Suppressor macrophage treated with lipopolysaccharide for 4 hours (primary cell): ENCODE measurements at regions not wholly inside any gene's neighbourhood (a gene's known extent, or its start where the extent isn't known, plus 50 kb on each side); places are given as distances from the start of the nearest gene placed in this dataset.

Experiments used
- DNase-seq: peaks from one replicate; pipeline ENCODE4 v3.0.0-alpha.2; 2020

- peak; percentile 53 for DNase-seq
Observed at GRCh38 chr2:176653479-176654443, 384.5 kb downstream of the MTX2 start.

GRCh38 chr2:176656038-176656775 lies 387.0 kb downstream of the MTX2 start:
- DNase-seq = no peak

GRCh38 chr2:176656776-176657140 lies 387.5 kb downstream of the MTX2 start:
- no peak for DNase-seq

GRCh38 chr2:176657393-176657792 lies 388.2 kb downstream of the MTX2 start:
- no peak for DNase-seq

GRCh38 chr2:176658708-176659107 lies 389.5 kb downstream of the MTX2 start:
- DNase-seq = no peak

- no peak for DNase-seq
Observed at GRCh38 chr2:176662753-176663152, 393.5 kb downstream of the MTX2 start.

GRCh38 chr2:176664478-176664877 lies 395.2 kb downstream of the MTX2 start:
- DNase-seq = no peak

GRCh38 chr2:176665086-176665485 lies 395.8 kb downstream of the MTX2 start:
- DNase-seq = no peak

- no peak for DNase-seq
Observed at GRCh38 chr2:176668912-176669311, 399.7 kb downstream of the MTX2 start.

- no peak for DNase-seq
Observed at GRCh38 chr2:176669398-176670174, 400.3 kb downstream of the MTX2 start.

- DNase-seq = no peak
Observed at GRCh38 chr2:176675271-176675949, 406.2 kb downstream of the MTX2 start.

GRCh38 chr2:176677746-176678265 lies 408.6 kb downstream of the MTX2 start:
- DNase-seq = no peak

- no peak for DNase-seq
Observed at GRCh38 chr2:176678571-176678970, 409.3 kb downstream of the MTX2 start.

GRCh38 chr2:176679061-176679669 lies 409.9 kb downstream of the MTX2 start:
- no peak for DNase-seq

GRCh38 chr2:176680916-176681516 lies 411.8 kb downstream of the MTX2 start:
- no peak for DNase-seq

GRCh38 chr2:176681584-176682115 lies 412.4 kb downstream of the MTX2 start:
- DNase-seq = no peak

- no peak for DNase-seq
Observed at GRCh38 chr2:176682278-176682677, 413.0 kb downstream of the MTX2 start.

GRCh38 chr2:176683618-176684111 lies 414.4 kb downstream of the MTX2 start:
- DNase-seq = no peak

- DNase-seq = no peak
Observed at GRCh38 chr2:176685908-176686307, 416.7 kb downstream of the MTX2 start.

GRCh38 chr2:176686328-176686727 lies 417.1 kb downstream of the MTX2 start:
- no peak for DNase-seq

- DNase-seq = no peak
Observed at GRCh38 chr2:176687342-176687741, 418.1 kb downstream of the MTX2 start.
